ENCODE measurements at regions not wholly inside any gene's neighbourhood (a gene's known extent, or its start where the extent isn't known, plus 50 kb on each side); places are given as distances from the start of the nearest gene placed in this dataset.

DNA sequence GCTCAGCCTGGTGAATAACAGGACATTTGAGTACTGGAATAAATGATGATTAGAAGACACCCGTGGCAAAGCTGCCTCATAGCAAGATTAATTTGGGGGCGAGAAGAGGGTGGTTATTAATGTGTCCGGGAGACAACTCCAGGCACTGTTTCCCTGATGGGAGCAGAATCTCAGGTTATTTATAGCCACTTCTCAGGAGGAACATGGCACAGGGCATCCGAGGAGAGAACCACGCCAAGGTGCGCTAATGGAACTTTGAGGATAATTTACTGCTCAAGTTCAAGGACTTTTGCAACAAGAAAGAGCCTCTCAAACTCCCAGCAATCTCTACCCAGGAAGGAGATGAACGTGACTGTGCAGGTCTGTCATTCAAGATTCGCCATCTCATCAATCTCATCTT is 362.5 kb upstream of the ERCC4 start:
- TF ChIP-seq, protein P1, sequence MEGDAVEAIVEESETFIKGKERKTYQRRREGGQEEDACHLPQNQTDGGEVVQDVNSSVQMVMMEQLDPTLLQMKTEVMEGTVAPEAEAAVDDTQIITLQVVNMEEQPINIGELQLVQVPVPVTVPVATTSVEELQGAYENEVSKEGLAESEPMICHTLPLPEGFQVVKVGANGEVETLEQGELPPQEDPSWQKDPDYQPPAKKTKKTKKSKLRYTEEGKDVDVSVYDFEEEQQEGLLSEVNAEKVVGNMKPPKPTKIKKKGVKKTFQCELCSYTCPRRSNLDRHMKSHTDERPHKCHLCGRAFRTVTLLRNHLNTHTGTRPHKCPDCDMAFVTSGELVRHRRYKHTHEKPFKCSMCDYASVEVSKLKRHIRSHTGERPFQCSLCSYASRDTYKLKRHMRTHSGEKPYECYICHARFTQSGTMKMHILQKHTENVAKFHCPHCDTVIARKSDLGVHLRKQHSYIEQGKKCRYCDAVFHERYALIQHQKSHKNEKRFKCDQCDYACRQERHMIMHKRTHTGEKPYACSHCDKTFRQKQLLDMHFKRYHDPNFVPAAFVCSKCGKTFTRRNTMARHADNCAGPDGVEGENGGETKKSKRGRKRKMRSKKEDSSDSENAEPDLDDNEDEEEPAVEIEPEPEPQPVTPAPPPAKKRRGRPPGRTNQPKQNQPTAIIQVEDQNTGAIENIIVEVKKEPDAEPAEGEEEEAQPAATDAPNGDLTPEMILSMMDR (IDR thresholded peaks at IDR 0.05; ENCODE audit: low read depth, low read length, missing input control): no peak
- TF ChIP-seq, protein P2, sequence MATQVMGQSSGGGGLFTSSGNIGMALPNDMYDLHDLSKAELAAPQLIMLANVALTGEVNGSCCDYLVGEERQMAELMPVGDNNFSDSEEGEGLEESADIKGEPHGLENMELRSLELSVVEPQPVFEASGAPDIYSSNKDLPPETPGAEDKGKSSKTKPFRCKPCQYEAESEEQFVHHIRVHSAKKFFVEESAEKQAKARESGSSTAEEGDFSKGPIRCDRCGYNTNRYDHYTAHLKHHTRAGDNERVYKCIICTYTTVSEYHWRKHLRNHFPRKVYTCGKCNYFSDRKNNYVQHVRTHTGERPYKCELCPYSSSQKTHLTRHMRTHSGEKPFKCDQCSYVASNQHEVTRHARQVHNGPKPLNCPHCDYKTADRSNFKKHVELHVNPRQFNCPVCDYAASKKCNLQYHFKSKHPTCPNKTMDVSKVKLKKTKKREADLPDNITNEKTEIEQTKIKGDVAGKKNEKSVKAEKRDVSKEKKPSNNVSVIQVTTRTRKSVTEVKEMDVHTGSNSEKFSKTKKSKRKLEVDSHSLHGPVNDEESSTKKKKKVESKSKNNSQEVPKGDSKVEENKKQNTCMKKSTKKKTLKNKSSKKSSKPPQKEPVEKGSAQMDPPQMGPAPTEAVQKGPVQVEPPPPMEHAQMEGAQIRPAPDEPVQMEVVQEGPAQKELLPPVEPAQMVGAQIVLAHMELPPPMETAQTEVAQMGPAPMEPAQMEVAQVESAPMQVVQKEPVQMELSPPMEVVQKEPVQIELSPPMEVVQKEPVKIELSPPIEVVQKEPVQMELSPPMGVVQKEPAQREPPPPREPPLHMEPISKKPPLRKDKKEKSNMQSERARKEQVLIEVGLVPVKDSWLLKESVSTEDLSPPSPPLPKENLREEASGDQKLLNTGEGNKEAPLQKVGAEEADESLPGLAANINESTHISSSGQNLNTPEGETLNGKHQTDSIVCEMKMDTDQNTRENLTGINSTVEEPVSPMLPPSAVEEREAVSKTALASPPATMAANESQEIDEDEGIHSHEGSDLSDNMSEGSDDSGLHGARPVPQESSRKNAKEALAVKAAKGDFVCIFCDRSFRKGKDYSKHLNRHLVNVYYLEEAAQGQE (IDR thresholded peaks at IDR 0.05): no peak
- TF ChIP-seq RXRA (IDR thresholded peaks at IDR 0.05): no peak

Measured in liver (tissue), 3 donors.